Hematopoietic multipotent progenitor cell (in vitro differentiated cells): ENCODE measurements at regions not wholly inside any gene's neighbourhood (a gene's known extent, or its start where the extent isn't known, plus 50 kb on each side); places are given as distances from the start of the nearest gene placed in this dataset.

Experiments
- DNase-seq, 3 donors: peaks; one replicate each; pipeline ENCODE4 v3.0.0-alpha.2; 2011 to 2015; ENCODE audit warnings: low read depth in 2 of 3, low spot score in 2 of 3

DNA sequence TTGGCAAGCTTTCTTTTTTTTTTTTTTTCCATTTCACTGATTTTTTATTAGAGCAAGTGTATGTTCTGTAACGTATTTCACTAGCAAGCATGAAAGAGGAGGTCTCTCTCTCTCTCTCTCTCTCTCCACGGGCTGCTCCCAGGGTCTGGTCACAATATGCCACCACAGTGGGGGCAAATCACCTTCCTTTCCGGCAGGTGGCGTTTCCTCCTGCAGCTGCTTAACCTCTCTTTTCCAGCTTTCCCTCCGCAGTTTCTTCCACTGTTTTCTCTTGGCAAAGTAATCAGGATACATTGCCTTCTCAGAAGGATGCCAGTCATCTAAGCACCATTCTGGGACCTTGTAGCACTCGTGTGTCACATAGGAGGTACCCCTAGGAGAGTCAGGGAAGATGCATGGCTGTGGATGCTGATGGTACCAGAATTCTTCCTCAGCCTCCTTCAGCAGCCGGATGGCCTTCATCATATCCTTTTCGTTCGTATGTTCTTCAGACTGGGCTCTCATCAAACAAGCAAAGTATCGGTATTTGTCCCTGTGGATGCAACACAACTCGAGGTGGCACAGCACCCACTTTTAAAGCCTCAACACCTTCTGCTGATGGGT, 197.3 kb upstream of the PODXL start:
- DNase-seq, result no peak

DNA sequence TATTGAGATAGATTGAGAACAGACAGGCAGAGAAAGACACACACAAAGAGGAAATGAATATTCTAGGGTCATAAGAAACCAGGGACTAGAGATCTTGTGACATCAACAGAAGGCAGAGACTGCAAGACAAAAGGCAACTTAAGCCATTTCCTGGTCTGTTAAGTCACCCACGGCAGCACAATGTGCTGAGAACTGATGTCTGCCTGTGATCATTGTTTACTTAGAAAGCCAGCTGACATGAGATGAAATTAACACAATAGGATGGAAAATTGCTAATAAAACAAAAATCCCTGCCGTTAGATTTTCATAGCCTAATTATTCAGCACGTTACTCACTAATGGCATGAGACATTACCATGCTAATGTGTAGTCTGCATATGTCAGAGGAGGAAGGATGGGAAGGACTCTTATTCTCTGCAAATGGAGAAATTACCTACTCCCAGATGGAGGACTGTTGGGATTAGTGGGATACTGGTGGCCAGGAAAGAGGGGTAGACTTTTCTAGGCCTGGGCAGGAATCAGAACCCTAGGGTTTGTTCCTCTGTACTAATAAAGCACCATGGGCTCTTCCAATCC, 191.3 kb upstream of the PODXL start:
- DNase-seq, result no peak

DNA sequence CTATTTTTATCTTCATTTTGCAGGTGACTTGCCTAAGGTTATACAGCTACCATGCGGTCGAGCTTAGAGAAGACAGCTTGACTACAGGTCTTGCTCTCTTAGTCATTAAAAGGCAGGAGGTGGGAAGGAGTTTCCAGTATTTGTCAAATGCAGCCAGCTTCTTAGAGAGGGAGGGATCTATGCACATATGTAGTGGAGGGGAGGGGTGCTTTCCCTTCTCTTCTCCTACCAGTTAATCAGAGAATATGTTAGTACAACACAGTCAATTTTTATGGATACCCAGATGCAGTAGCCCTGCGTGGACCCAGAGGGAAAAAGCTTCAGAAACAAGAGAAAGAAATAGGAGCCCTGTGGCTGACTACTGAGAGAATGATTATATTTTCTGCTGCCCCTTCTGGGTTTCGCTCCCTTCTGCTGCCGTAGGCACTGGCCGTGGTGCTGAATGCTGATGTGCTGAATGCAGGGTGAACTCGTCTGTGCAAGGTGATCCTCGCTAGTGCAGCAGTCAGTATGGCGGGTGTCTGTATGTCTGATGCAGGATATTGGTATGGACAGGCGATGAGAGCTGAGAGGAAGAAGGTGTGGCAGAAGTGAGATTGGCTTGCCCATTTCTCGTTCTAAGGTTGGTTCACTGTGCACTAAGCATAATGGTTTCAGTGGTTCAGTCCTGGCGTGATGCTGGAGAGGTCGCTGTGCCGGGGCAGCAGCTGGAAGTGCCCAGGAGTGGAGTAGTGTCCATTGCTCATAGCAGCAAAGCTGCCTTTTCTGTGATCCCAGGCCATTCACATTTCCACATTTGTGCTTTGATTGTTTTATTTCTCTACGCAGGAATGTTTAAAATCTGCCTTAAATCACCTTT, 189.2 kb upstream of the PODXL start:
- DNase-seq, result peak in 2 of 3 donors; percentile 6 to 29

DNA sequence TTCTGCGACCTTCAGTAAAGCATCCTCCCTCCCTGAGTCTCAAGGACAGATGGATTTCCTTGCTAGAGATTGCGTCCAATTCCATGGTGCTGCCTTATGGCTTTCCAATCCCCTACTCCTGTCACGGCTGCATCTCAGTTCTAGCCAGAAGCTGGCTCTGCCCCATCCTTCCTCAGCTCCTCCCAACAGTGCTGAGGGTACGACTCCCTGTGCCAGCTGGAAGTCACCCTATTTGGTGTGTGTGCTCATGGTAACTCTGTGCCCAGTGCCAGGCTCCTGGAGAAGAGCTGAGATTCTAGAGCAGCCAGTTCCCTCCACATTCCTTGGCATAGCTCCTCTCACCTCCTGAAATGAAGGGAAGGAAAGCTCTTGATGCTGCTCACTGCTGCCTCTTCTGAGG, 185.0 kb upstream of the PODXL start:
- no peak for DNase-seq

DNA sequence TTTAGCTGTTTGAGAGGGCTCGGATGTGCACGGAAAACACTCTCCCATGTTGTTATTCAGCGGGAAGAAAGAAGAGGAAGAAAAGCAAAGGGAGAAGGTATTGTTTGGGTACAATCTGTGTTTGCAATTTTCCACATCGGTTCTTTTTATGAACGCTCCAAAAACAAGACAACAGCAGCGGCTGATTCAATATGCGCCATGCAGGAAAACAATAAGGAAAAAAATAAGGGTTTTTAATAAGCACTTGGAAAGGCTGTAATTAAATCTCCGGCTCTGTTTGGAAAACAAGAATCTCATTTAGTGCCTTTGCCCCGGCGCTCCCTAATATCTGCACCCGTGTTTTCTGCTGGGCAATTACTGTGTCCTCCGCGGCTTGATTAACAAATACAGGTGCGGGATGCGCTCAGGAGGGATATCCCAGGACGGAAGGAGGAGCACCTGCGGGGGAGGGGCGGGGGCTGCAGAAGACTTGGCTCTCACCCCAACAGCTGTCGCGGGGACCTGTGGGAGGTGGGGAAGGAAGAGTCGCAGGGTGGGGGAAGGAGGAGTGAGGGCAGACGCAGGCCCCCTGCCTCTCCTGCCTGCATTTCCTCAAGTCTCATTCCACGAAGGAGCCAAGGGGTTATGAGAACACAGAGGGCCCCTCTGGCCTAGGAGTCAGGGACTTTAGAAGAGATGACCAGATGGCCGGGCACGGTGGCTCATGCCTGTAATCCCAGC, 181.5 kb upstream of the PODXL start:
- DNase-seq, result no peak

DNA sequence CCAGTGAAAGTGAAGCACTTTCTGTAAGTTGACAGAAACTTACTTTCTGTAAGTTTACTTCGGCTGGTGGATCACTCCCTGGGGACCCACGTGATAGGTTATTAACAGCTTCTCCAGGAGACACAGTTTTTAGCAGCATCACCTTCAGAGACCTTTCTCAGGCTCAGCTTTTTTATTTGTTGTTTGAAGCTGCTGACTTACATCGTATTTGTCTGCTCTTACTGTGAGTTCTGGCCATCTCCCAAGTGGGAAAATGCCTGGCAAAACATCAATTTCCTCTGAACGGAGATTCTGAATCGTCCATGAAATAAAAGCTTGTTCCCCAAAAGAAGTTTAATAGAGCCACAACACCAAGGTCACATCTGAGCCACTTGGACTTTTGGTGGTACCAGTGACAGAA, 178.7 kb upstream of the PODXL start:
- no peak for DNase-seq

DNA sequence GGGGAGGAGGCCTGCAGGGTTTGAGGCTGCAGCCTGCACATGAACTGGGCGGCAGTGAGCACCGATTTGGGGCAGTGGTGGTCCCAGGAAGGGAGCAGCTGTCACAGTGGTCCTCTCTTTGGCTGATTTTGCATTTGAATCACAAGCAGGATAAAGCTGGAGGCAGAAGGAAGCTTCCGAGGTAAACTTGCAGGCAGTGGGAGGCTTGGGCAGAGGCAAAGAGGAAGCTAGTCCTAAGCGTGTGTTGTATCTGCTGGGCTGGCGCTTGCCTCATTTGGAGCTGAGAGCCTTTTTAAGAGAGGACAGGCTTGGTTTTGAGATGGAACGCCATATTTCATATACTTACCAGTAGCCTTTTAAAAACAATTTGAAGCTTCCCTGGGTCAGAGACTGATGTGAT, 177.2 kb upstream of the PODXL start:
- no peak for DNase-seq

DNA sequence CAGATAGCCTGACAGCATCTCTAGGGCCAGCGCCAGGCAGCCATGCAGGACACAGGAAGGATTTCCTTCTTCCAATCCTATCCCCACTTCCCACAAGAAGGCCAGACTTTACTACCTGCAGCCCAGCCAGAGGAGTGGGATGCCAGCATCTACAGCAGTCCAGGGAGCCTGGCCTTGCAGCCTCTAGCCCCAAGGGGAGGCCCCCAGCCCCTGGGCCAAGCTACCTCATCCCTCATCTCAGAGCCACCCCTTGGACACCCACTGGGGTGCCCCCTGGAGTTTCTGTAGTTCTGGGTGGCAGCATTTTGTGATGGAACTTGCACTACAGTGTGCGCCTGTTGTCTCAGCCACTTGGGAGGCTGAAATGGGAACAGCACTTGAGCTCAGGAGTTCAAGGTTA, 170.8 kb upstream of the PODXL start:
- no peak for DNase-seq

DNA sequence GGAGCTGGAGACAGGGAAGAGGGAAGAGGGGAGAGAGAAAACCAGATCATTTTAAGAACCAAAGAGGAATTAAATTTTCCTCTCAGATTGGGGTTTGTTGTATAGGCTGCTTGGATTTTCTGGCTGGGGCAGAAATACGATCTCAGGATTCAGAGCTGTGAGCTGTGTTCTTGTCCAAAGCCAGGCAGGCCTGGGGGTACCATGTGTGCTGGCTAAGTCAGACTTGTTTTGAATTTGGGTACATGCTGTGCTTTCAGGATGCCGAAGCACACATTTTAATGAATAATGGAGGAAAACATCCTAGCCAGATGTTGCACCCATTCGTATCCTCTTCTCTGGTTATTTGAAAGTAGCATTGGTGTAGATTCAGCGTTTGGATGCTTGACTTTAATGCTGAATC, 170.3 kb upstream of the PODXL start:
- no peak for DNase-seq

DNA sequence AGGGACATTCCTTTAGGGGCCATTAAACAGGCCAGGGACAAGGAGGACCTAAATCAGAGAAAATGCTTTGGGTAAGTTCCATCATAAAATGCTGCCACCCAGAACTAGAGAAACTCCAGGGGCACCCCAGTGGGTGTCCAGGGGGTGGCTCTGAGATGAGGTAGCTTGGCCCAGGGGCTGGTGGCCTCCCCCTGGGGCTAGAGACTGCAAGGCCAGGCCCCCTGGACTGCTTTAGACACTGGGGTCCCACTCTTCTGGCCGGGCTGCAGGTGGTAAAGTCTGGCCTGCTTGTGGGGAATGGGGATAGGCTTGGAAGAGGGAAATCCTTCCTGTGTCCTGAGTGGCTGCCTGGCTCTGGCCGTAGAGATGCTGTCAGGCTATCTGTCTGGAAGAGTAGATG, 169.6 kb upstream of the PODXL start:
- no peak for DNase-seq

DNA sequence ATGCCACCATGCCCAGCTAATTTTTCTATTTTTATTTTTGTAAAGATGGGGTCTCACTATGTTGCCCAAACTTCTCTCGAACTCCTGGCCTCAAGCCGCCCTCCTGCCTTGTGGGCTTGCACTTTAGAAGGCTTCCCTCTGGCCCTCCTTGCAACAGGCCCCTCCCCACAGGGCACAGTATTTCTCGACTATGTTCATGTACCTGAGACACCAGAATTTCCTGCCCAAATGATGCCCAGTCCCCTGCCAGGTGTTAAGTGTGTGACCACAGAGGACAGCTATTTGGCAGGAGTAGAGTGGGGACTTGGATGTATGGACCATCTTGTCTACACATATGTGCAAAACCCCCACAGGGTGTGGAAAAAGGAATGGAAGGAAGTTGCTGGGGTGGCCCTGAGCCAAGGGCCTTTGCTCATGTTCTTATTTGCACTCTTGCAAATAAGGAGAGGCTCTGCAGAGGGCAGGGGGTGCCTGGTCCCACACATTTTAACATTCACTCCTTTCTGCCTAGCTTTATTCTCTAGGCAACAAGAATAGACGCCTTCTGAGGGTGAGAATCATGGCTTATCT, 168.4 kb upstream of the PODXL start:
- DNase-seq, result no peak

DNA sequence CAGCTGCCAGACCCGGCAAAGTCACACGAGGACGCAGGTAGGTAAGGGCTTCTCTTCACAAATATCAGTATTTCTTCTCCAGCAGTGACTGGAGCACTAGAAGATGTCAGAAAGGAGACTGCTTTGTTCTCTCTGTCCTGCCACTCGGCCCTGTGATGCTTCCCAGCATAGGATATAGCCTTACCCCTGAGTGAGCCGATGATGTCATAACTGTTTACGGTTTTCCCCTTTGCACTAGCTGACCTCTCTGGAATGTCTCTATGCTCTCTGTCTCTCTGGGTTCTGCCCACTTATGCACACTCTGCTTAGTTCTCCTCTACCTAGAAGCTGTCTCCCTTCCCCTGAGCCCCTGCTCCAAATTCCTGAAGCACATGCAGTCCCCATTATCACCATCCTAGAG, 167.5 kb upstream of the PODXL start:
- no peak for DNase-seq

DNA sequence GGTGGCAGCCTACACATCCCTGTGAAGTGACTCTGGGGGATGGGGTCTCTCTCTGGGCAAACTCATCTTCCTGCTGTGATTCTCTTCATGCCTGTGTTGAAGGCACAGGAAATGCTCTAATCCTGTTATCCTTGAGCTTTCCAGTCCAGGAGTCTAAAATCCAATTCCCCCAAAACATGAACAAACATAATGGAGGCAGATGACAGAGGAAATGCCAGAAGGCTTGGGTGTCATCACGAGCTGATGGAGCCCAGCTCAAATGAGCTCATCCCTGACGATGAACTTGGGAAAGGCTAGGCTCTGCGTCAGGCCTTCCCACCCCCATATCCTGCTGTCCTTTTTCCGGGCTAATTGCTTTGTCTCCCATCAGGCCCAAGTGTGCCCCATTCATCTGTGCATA, 165.9 kb upstream of the PODXL start:
- DNase-seq, result no peak

DNA sequence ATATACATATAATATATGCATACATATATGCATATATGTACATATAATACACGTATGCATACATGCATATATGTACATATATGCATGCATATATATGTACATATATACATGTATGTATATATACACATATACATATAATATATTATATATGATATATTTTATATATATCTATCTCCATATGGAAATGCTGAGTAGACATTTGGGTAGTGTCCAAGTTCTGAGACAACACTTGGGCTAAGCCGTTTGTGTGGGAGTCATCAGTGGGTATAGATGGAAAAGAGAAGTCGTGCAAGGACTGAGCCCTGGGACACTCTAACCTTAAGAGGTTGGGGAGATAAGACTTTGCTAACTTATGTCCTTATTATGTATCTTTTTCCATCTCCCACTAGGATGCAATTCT, 165.2 kb upstream of the PODXL start:
- no peak for DNase-seq

DNA sequence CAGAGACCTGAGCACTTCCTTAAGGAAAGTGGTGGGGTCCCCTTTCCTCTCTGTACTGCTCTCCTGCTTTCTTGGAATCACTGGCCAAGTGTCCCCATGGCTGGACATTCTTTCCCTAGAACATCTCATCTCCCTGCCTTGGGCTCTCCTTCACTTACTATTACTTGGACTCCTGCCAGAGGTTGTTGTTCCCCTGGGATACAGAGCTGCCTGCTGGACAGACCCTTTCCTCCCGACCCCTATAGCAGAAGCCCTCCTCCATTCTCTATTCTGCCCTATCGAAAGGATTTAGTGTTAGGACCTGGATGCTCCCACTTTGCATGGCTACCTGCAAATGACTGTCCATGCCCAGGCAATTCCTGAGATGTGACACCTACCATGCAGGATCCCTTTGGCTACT, 164.3 kb upstream of the PODXL start:
- no peak for DNase-seq

DNA sequence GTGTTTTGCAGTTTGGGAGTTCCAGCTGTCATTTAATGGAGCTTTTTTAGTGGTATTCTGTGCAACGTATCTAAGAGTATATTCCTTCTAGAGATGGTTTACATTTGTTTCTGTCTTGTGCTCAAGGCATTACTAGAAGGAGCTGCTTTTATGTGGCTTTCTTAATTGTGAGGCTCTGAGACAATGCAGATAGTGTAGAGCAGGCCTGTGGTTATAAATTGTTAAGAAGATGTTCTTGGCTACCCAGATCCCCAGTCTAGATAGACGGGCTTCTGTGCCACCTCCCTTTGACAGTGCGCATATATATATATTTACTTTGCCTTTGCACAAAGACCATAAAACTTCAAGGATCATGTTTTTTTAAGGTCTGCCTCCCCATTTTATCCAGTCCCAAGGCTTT, 160.8 kb upstream of the PODXL start:
- DNase-seq, result no peak

DNA sequence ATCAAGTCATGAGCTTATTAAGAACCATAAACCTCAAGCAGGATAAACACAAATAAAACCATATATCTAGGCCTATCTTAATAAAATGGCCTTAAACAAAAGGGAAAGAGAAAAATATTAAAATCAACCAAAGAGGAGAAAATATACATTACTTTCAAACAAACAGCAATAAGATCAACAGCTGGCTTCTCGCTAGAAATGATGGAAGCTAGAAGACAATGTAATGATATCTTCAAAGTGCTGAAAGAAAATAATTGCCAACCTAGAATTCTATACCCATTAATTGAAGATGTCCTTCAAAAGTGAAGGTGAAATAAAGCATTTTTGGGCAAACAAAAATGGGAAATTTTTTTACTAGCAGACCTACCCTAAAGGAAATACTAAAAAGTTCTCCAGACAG, 142.9 kb upstream of the PODXL start:
- no peak for DNase-seq

DNA sequence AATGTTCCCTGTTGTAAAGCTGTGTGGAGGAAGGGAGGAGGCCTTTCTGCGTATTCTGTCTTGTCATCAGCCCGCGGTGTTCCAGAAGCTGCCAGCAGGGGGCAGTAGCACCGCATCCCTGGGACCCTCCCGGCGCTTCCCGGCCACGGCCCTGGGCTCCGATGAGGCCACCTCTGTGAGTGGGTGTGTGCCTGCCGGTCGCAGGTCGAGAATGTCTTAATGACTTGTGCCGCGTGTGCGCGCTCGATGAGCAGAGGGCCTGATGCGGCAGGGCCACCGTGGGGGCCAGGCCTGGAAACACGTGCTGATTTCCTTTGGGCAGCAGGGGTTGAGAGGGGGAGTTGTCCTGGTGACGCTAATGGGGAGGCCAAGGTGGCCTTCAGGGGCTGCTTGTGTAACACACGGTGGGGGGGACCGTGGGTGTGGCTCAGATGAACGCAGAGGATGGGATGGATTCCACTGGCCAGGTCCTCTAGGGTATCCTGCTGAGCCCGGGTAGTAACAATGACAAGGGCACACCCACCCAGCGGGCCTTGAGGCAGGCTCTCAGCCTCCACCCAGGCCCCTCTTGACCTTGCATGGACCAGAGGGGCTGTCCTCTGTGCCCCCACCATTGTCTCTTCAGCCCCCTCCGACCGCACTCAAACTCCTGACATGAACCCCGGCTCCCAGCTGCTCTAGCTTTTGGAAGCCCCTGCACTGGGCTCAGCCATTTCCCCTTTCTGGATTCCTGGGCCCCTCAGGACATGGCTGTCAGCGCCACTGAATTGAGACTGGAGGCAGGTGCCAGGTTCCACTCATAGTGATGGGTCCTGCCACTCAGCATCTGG, 135.9 kb upstream of the PODXL start:
- DNase-seq, result peak in 2 of 3 donors; percentile 24 to 39

DNA sequence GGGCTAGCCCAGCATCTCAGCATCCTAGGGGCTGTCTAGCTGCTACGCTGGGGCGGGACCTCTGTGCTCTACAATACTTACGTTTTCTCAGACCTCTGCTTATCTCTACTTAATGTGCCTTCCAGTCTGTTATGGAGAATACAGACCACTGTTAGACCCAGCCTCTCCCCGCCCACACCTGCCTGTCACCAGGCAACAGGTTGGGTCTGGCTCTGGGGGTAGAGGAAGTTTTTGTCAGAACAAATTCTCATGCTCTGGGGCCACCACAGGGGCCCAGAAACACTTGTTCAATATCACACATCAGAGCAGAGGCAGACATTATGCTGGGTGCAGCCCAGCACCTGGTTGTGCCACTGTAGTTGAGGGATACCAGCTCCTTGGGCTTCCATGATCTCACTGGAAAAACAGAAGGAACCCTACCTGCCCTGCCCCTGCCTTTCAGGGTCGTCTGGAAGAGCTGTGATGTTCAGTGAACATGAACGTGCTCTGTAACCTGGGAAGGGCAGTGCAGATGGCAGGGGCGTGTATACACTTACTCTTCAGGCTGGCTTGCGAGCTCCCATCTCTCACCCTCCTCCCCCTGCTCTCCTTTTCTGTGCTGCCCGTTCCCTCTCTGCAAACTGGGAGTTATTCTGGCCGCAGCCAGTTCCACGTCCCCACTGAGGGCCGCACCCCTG, 135.2 kb upstream of the PODXL start:
- DNase-seq, result no peak

DNA sequence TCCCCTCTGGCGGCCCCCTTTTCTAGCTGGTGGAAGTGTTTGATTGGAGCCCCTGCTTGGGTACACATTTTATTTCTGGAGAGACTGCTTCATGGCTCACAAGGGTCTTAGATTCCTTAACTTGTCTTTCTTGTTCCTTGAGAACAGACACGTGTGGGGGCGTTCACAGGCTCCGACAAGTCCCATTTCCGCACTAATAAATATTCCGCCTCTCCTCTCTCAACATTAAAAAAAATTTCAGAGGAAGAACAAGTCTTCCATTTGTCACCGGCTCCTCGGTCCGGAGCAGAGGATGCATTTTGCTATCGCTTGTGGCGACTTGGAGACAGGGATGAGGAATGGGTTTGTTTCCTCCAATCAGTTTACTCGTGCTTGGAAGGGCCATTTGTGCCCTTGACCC, 134.0 kb upstream of the PODXL start:
- no peak for DNase-seq
